ENCODE measurements at regions not wholly inside any gene's neighbourhood (a gene's known extent, or its start where the extent isn't known, plus 50 kb on each side); places are given as distances from the start of the nearest gene placed in this dataset.
A peak's percentile ranks its signal among the peaks of the same experiment; 100 is the strongest.

- no peaks in the 10 kb centered on the region for H3K36me3 ChIP-seq
- no peak for DNase-seq (ENCODE audit: low spot score)
- peak overlapping the region; percentile 67 to 75 for H3K27ac ChIP-seq
Measured at GRCh38 chr6:141482796-141483597, 649.7 kb upstream of the GJE1 start.

GRCh38 chr6:141475259-141475658, 657.5 kb upstream of the GJE1 start:
- no peaks in the 10 kb centered on the region for H3K9me3 ChIP-seq
- no peaks in the 10 kb centered on the region for H3K27me3 ChIP-seq
- DNase-seq (ENCODE audit: low spot score): no peak
- H3K4me3 ChIP-seq: no peak overlapping the region
- no peak overlapping the region for H3K27ac ChIP-seq
- H3K36me3 ChIP-seq: no peaks in the 10 kb centered on the region
- no peak for TF ChIP-seq CTCF (IDR thresholded peaks at IDR 0.05)
- H3K4me1 ChIP-seq: no peaks in the 10 kb centered on the region

More at GRCh38 chr6:141482796-141483597, 649.7 kb upstream of the GJE1 start:
- TF ChIP-seq CTCF (IDR thresholded peaks at IDR 0.05): no peak
- no peaks in the 10 kb centered on the region for H3K27me3 ChIP-seq
- no peaks in the 10 kb centered on the region for H3K9me3 ChIP-seq
- H3K4me1 ChIP-seq: peaks cover 0 to 24% of the 10 kb centered on the region in 2 donors
- peak overlapping the region; percentile 6 to 30 for H3K4me3 ChIP-seq

- Histone ChIP-seq H3K4me1 (peaks cover 0 to 5% of the 10 kb centered on the region in 2 donors), H3K36me3 (no peaks in the 10 kb centered on the region), H3K27ac (no peak overlapping the region), H3K9me3 (no peaks in the 10 kb centered on the region), H3K4me3 (no peak overlapping the region), H3K27me3 (no peaks in the 10 kb centered on the region)
- TF ChIP-seq CTCF (IDR thresholded peaks at IDR 0.05): no peak
- DNase-seq (ENCODE audit: low spot score): no peak
Measured at GRCh38 chr6:141472162-141472928, 660.4 kb upstream of the GJE1 start.

GRCh38 chr6:141470810-141471209, 661.9 kb upstream of the GJE1 start:
- Histone ChIP-seq H3K27me3 (no peaks in the 10 kb centered on the region), H3K36me3 (no peaks in the 10 kb centered on the region), H3K27ac (no peak overlapping the region), H3K4me1 (peaks cover 0 to 6% of the 10 kb centered on the region in 2 donors), H3K4me3 (no peak overlapping the region), H3K9me3 (no peaks in the 10 kb centered on the region)
- DNase-seq (ENCODE audit: low spot score): no peak
- no peak for TF ChIP-seq CTCF (IDR thresholded peaks at IDR 0.05)

GRCh38 chr6:141467881-141468280, 664.8 kb upstream of the GJE1 start:
- peaks cover 0 to 25% of the 10 kb centered on the region in 2 donors for H3K4me1 ChIP-seq
- H3K36me3 ChIP-seq: no peaks in the 10 kb centered on the region
- H3K4me3 ChIP-seq: no peak overlapping the region
- TF ChIP-seq CTCF (IDR thresholded peaks at IDR 0.05): no peak
- no peak for DNase-seq (ENCODE audit: low spot score)
- H3K27me3 ChIP-seq: no peaks in the 10 kb centered on the region
- H3K9me3 ChIP-seq: no peaks in the 10 kb centered on the region
- no peak overlapping the region for H3K27ac ChIP-seq

Data from right atrium auricular region (tissue), 2 donors.